Activated T-helper 2 cell treated with anti-CD3 and anti-CD28 coated beads, Interferon-gamma antibody, Interleukin-2, Interleukin-4, amounts not matched to agents 10 μg/mL and 5 μg/mL and 100 μg/mL, durations not matched to agents 14 hours and 24 hours and 36 hours (primary cell): ENCODE measurements at regions not wholly inside any gene's neighbourhood (a gene's known extent, or its start where the extent isn't known, plus 50 kb on each side); places are given as distances from the start of the nearest gene placed in this dataset.

Source experiments
- DNase-seq: peaks from one replicate; pipeline ENCODE4 v3.0.0; 2021; ENCODE audit warnings: low spot score
- H3K27ac Mint-ChIP-seq: one replicate; pipeline ENCODE4 v1.8.0; 2021; ENCODE audit warnings: mixed read lengths
- H3K27me3 Mint-ChIP-seq: one replicate; pipeline ENCODE4 v1.8.0; 2021; ENCODE audit warnings: low read depth, mixed read lengths
- H3K36me3 Mint-ChIP-seq: one replicate; pipeline ENCODE4 v1.8.0; 2021; ENCODE audit warnings: low read depth, mixed read lengths
- H3K4me1 Mint-ChIP-seq: one replicate; pipeline ENCODE4 v1.8.0; 2021; ENCODE audit warnings: low read depth, mixed read lengths
- H3K4me3 Mint-ChIP-seq: one replicate; pipeline ENCODE4 v1.8.0; 2021; ENCODE audit warnings: low read depth, mild to moderate bottlenecking, moderate library complexity, mixed read lengths
- H3K9me3 Mint-ChIP-seq: one replicate; pipeline ENCODE4 v1.8.0; 2021; ENCODE audit warnings: mixed read lengths
- intact Hi-C: fragments of 100-400 bp; cut with micrococcal nuclease; formaldehyde crosslinking; loops from one replicate; pipeline ENCODE4 v1.15.1; 2023

- H3K9me3 Mint-ChIP-seq: no peaks in the 10 kb centered on the region
- no peaks in the 10 kb centered on the region for H3K4me1 Mint-ChIP-seq
- H3K36me3 Mint-ChIP-seq: no peaks in the 10 kb centered on the region
- H3K27ac Mint-ChIP-seq: no peak overlapping the region
- H3K27me3 Mint-ChIP-seq: peaks cover 3% of the 10 kb centered on the region
- H3K4me3 Mint-ChIP-seq: no peak overlapping the region
- DNase-seq: no peak
- intact Hi-C loops: no loop called here
These were observed 311.4 kb downstream of the HACE1 start for GRCh38 chr6:104548297-104548696.

DNA sequence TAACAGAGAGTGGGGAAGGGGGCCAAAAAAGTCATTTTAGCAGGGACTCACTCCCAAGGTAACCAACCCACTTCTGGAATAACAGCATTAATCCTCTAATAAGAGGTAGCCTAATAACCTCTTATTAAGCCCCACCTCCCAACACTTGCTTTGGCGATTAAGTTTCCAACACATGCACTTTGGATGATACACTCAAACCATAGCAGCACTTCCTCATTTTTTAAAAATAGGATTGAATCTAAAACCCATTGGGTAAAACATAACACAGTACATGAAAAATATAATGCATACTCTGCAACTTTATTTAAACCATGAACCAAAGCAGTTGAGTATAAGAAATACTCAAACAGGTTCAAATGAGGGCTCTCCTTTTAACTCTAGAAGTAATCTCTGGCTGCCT is 318.3 kb downstream of the HACE1 start:
- no peaks in the 10 kb centered on the region for H3K9me3 Mint-ChIP-seq
- DNase-seq: no peak
- H3K27ac Mint-ChIP-seq: no peak overlapping the region
- H3K36me3 Mint-ChIP-seq: no peaks in the 10 kb centered on the region
- no peaks in the 10 kb centered on the region for H3K4me1 Mint-ChIP-seq
- no peak overlapping the region for H3K4me3 Mint-ChIP-seq
- no peaks in the 10 kb centered on the region for H3K27me3 Mint-ChIP-seq
- intact Hi-C loops: no loop called here

- no peak for DNase-seq
- no peaks in the 10 kb centered on the region for H3K4me1 Mint-ChIP-seq
- H3K9me3 Mint-ChIP-seq: no peaks in the 10 kb centered on the region
- no peak overlapping the region for H3K4me3 Mint-ChIP-seq
- H3K36me3 Mint-ChIP-seq: no peaks in the 10 kb centered on the region
- no peaks in the 10 kb centered on the region for H3K27me3 Mint-ChIP-seq
- H3K27ac Mint-ChIP-seq: no peak overlapping the region
- intact Hi-C loops: no loop called here
These were observed 319.0 kb downstream of the HACE1 start for GRCh38 chr6:104540743-104541142.

- Mint-ChIP-seq H3K9me3 (no peaks in the 10 kb centered on the region), H3K4me1 (no peaks in the 10 kb centered on the region), H3K27me3 (no peaks in the 10 kb centered on the region), H3K27ac (no peak overlapping the region), H3K36me3 (no peaks in the 10 kb centered on the region), H3K4me3 (no peak overlapping the region)
- intact Hi-C loops: no loop called here
- DNase-seq: no peak
These were observed 320.5 kb downstream of the HACE1 start for GRCh38 chr6:104539173-104539572.

GRCh38 chr6:104537872-104538271 is 321.8 kb downstream of the HACE1 start:
- Mint-ChIP-seq H3K27ac (no peak overlapping the region), H3K4me3 (no peak overlapping the region), H3K36me3 (no peaks in the 10 kb centered on the region), H3K9me3 (no peaks in the 10 kb centered on the region), H3K4me1 (no peaks in the 10 kb centered on the region), H3K27me3 (no peaks in the 10 kb centered on the region)
- intact Hi-C loops: no loop called here
- DNase-seq: no peak

DNA sequence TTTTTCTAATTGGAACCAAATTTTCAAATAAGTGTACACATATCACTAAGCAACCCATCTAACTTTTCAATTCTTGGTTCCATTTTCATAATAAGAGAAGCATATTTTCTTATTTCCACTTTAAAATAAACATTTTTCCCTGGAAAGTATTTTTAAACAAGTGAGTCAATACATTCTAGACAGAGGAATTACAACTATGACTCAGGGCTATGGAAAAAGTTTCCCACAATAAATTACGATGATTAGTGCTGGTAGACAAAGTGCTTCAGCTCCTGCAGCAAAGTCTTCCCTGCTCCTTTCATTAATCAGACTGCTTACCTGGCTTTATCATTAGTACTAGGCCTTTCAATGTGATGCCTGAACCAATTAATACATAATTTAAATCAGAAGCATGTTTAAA is 322.5 kb downstream of the HACE1 start:
- Mint-ChIP-seq H3K27me3 (no peaks in the 10 kb centered on the region), H3K4me3 (no peak overlapping the region), H3K27ac (no peak overlapping the region), H3K9me3 (no peaks in the 10 kb centered on the region), H3K4me1 (no peaks in the 10 kb centered on the region), H3K36me3 (no peaks in the 10 kb centered on the region)
- DNase-seq: no peak
- intact Hi-C loops: no loop called here

GRCh38 chr6:104532462-104532861 is 327.3 kb downstream of the HACE1 start:
- no peak for DNase-seq
- no peak overlapping the region for H3K27ac Mint-ChIP-seq
- H3K36me3 Mint-ChIP-seq: no peaks in the 10 kb centered on the region
- H3K9me3 Mint-ChIP-seq: no peaks in the 10 kb centered on the region
- H3K4me3 Mint-ChIP-seq: no peak overlapping the region
- intact Hi-C loops: no loop called here
- no peaks in the 10 kb centered on the region for H3K4me1 Mint-ChIP-seq
- peaks cover 3% of the 10 kb centered on the region for H3K27me3 Mint-ChIP-seq

GRCh38 chr6:104531646-104532045 is 328.1 kb downstream of the HACE1 start:
- Mint-ChIP-seq H3K9me3 (no peaks in the 10 kb centered on the region), H3K4me1 (no peaks in the 10 kb centered on the region), H3K27ac (no peak overlapping the region), H3K4me3 (no peak overlapping the region), H3K27me3 (peaks cover 3% of the 10 kb centered on the region), H3K36me3 (no peaks in the 10 kb centered on the region)
- no peak for DNase-seq
- intact Hi-C loops: no loop called here

- no peak overlapping the region for H3K4me3 Mint-ChIP-seq
- no peaks in the 10 kb centered on the region for H3K9me3 Mint-ChIP-seq
- DNase-seq: no peak
- H3K27me3 Mint-ChIP-seq: peaks cover 5% of the 10 kb centered on the region
- H3K36me3 Mint-ChIP-seq: no peaks in the 10 kb centered on the region
- intact Hi-C loops: loop anchor here (10.0 kb wide), 1 partner anchor 203 kb away; no protein-coding TSS in a partner anchor
- H3K4me1 Mint-ChIP-seq: peaks cover 6% of the 10 kb centered on the region
- no peak overlapping the region for H3K27ac Mint-ChIP-seq
These were observed 331.8 kb downstream of the HACE1 start for GRCh38 chr6:104527761-104528415.

DNA sequence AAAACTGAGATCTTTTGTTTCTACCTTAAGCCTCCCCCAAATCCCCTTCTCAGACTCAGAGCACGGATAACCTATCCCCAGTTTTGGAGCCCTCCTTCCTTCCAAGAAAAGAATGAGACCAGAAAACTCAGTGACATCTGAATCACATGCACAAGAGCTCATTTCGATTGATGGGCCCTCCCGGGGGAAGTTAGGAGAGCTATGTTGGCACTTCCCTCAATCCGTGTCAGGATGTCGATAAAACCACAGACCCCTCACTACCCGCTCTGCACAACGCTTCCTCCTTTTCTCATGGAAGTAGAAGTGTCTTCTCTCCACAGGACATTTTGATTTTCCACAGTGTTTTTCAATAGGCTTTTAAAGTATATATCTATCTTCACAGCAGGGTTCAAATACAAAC is 332.4 kb downstream of the HACE1 start:
- Mint-ChIP-seq H3K36me3 (no peaks in the 10 kb centered on the region), H3K4me1 (peaks cover 6% of the 10 kb centered on the region), H3K9me3 (no peaks in the 10 kb centered on the region), H3K27me3 (peaks cover 5% of the 10 kb centered on the region), H3K4me3 (no peak overlapping the region), H3K27ac (no peak overlapping the region)
- DNase-seq: no peak
- intact Hi-C loops: loop anchor here (10.0 kb wide), 1 partner anchor 203 kb away; no protein-coding TSS in a partner anchor

DNA sequence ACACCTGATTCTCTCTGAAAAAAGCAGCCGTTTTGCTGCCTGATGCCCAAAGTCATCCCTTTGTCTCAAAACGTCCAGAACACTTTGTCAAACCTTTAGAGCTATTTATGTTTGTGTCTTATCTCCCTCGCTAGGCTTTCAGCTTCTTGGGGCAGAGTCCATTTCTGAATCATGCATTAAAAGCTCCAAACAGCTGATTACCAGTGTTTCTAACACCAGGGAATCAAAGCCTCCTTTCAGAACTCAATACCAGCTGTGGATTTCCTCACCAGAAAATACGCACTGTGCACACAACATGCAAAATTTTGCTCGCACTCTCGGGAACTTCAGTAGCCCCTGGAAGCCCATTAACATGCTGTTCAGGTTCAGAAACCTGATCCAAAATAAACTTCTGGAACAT is 333.3 kb downstream of the HACE1 start:
- DNase-seq: no peak
- H3K4me1 Mint-ChIP-seq: peaks cover 6% of the 10 kb centered on the region
- no peaks in the 10 kb centered on the region for H3K9me3 Mint-ChIP-seq
- H3K4me3 Mint-ChIP-seq: no peak overlapping the region
- intact Hi-C loops: loop anchor here (10.0 kb wide), 1 partner anchor 202 kb away; no protein-coding TSS in a partner anchor
- H3K27me3 Mint-ChIP-seq: peaks cover 5% of the 10 kb centered on the region
- H3K36me3 Mint-ChIP-seq: no peaks in the 10 kb centered on the region
- H3K27ac Mint-ChIP-seq: no peak overlapping the region

GRCh38 chr6:104525677-104526322 is 333.9 kb downstream of the HACE1 start:
- Mint-ChIP-seq H3K4me1 (peaks cover 6% of the 10 kb centered on the region), H3K9me3 (no peaks in the 10 kb centered on the region), H3K36me3 (no peaks in the 10 kb centered on the region), H3K4me3 (peak overlapping the region; percentile 49), H3K27ac (no peak overlapping the region), H3K27me3 (peaks cover 5% of the 10 kb centered on the region)
- DNase-seq: peak; percentile 54
- intact Hi-C loops: loop anchor here (1.0 to 10.0 kb wide), 2 partner anchors 201 to 246 kb away; no protein-coding TSS in a partner anchor

DNA sequence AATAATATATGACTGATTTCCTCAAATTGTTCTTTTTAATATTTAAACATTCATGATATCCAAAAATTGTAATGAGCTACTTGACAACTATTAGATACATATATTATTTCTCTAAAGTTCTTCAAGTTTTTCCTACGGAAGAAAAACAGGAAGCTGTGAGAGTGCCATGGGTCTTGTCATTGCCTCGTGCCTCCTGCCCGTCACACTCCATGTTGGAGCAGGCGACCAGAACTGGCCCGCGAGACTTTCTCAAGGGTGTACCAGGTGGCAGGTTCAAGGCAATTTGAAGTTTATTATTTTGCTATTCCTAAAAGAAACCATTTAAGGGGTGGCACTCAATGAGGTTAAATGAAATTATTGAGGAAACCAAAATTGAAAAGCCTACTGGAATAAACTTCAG is 337.2 kb downstream of the HACE1 start:
- no peak for DNase-seq
- H3K4me3 Mint-ChIP-seq: no peak overlapping the region
- H3K27ac Mint-ChIP-seq: no peak overlapping the region
- H3K4me1 Mint-ChIP-seq: peaks cover 6% of the 10 kb centered on the region
- peaks cover 3% of the 10 kb centered on the region for H3K27me3 Mint-ChIP-seq
- intact Hi-C loops: loop anchor here (10.0 kb wide), 1 partner anchor 198 kb away; no protein-coding TSS in a partner anchor
- no peaks in the 10 kb centered on the region for H3K9me3 Mint-ChIP-seq
- H3K36me3 Mint-ChIP-seq: no peaks in the 10 kb centered on the region
